H9 (cell line): ENCODE measurements at regions not wholly inside any gene's neighbourhood (a gene's known extent, or its start where the extent isn't known, plus 50 kb on each side); places are given as distances from the start of the nearest gene placed in this dataset.

Source experiments
- DNase-seq: peaks from one replicate; pipeline ENCODE4 v3.0.0-alpha.2; 2017
- H2AFZ ChIP-seq: one replicate; pipeline ENCODE4 v1.6.1; 2013; ENCODE audit warnings: mild to moderate bottlenecking, low read length, control low read depth, moderate library complexity
- H2AK5ac ChIP-seq: 2 replicates; pipeline ENCODE4 v1.6.1; 2013; ENCODE audit warnings: low read length, control low read depth, mixed read lengths; ENCODE audit not compliant: insufficient read length
- H2BK120ac ChIP-seq: one replicate; pipeline ENCODE4 v1.6.1; 2013; ENCODE audit warnings: low read depth, mild to moderate bottlenecking, low read length, control low read depth, inconsistent platforms; ENCODE audit not compliant: poor library complexity, severe bottlenecking
- H2BK12ac ChIP-seq: 2 replicates; pipeline ENCODE4 v1.6.1; 2013; ENCODE audit warnings: low read length, control low read depth, mixed read lengths, low read depth; ENCODE audit not compliant: insufficient read length
- H2BK15ac ChIP-seq: 2 replicates; pipeline ENCODE4 v1.6.1; 2013; ENCODE audit warnings: low read depth, low read length, control low read depth
- H2BK20ac ChIP-seq: one replicate; pipeline ENCODE4 v1.6.1; 2013; ENCODE audit warnings: low read depth, mild to moderate bottlenecking, low read length, control low read depth, inconsistent platforms; ENCODE audit not compliant: poor library complexity, severe bottlenecking
- H2BK5ac ChIP-seq: 2 replicates; pipeline ENCODE4 v1.6.1; 2013; ENCODE audit warnings: low read length, control low read depth, mixed read lengths; ENCODE audit not compliant: insufficient read length
- H3K14ac ChIP-seq: 2 replicates; pipeline ENCODE4 v1.6.1; 2013; ENCODE audit warnings: low read length, control low read depth; ENCODE audit not compliant: insufficient read depth
- H3K18ac ChIP-seq: 2 replicates; pipeline ENCODE4 v1.6.1; 2013; ENCODE audit warnings: low read depth, mild to moderate bottlenecking, mixed read lengths, low read length, control low read depth; ENCODE audit not compliant: insufficient read length
- H3K23ac ChIP-seq: 2 replicates; pipeline ENCODE4 v1.6.1; 2013; ENCODE audit warnings: low read length, control low read depth, mixed read lengths, low read depth; ENCODE audit not compliant: insufficient read length
- H3K23me2 ChIP-seq: 2 replicates; pipeline ENCODE4 v1.6.1; 2013; ENCODE audit warnings: low read depth, mild to moderate bottlenecking, mixed read lengths, low read length, control low read depth; ENCODE audit not compliant: insufficient read length, poor library complexity, severe bottlenecking
- H3K27ac ChIP-seq: 2 replicates; pipeline ENCODE4 v1.5.1; 2013; ENCODE audit warnings: low read length, control low read depth, mixed read lengths, low read depth; ENCODE audit not compliant: insufficient read length
- H3K27me3 ChIP-seq: 2 replicates; pipeline ENCODE4 v1.6.1; 2013; ENCODE audit warnings: low read length, control low read depth, inconsistent platforms; ENCODE audit not compliant: insufficient read depth
- H3K4ac ChIP-seq: 2 replicates; pipeline ENCODE4 v1.6.1; 2013; ENCODE audit warnings: low read depth, mild to moderate bottlenecking, control low read depth, inconsistent platforms, low read length, moderate library complexity
- H3K4me1 ChIP-seq: 2 replicates; pipeline ENCODE4 v1.6.1; 2013; ENCODE audit warnings: low read length, control low read depth, inconsistent platforms; ENCODE audit not compliant: insufficient read depth
- H3K4me2 ChIP-seq: 2 replicates; pipeline ENCODE4 v1.6.1; 2013; ENCODE audit warnings: low read length, control low read depth, mixed read lengths; ENCODE audit not compliant: insufficient read length, insufficient read depth
- H3K56ac ChIP-seq: 2 replicates; pipeline ENCODE4 v1.6.1; 2013; ENCODE audit warnings: low read depth, mild to moderate bottlenecking, mixed read lengths, low read length, control low read depth; ENCODE audit not compliant: insufficient read length
- H3K79me1 ChIP-seq: 2 replicates; pipeline ENCODE4 v1.6.1; 2013; ENCODE audit warnings: low read depth, mild to moderate bottlenecking, moderate library complexity, low read length, control low read depth, inconsistent platforms; ENCODE audit not compliant: insufficient read depth, poor library complexity, severe bottlenecking
- H3K79me2 ChIP-seq: 2 replicates; pipeline ENCODE4 v1.6.1; 2013; ENCODE audit warnings: low read length, control low read depth, inconsistent platforms; ENCODE audit not compliant: insufficient read depth
- H3K9ac ChIP-seq: 2 replicates; pipeline ENCODE4 v1.6.1; 2013; ENCODE audit warnings: low read length, control low read depth, mixed read lengths; ENCODE audit not compliant: insufficient read length; ENCODE audit errors: extremely low read depth
- H3K9me3 ChIP-seq: one replicate; pipeline ENCODE4 v1.6.1; 2013; ENCODE audit warnings: low read depth, low read length, inconsistent platforms; ENCODE audit not compliant: control insufficient read depth
- H3T11ph ChIP-seq: one replicate; pipeline ENCODE4 v1.6.1; 2013; ENCODE audit warnings: mild to moderate bottlenecking, low read length, control low read depth, inconsistent platforms
- H4K20me1 ChIP-seq: one replicate; pipeline ENCODE4 v1.6.1; 2013; ENCODE audit not compliant: control insufficient read depth, insufficient read length, insufficient read depth
- H4K5ac ChIP-seq: 2 replicates; pipeline ENCODE4 v1.6.1; 2013; ENCODE audit warnings: low read depth, mild to moderate bottlenecking, mixed read lengths, low read length, control low read depth; ENCODE audit not compliant: insufficient read length
- H4K8ac ChIP-seq: replicated peaks from 2 replicates; pipeline ENCODE4 v1.6.1; 2013; ENCODE audit warnings: low read length, control low read depth, mixed read lengths, low read depth; ENCODE audit not compliant: insufficient read length
- H4K91ac ChIP-seq: 2 replicates; pipeline ENCODE4 v1.6.1; 2013; ENCODE audit warnings: low read depth, mild to moderate bottlenecking, moderate library complexity, mixed read lengths, low read length, control low read depth; ENCODE audit not compliant: insufficient read length
- H3K27ac Mint-ChIP-seq, 3 experiments: 2 replicates in 2 of 3; 3 replicates in 1 of 3; pipeline ENCODE4 v1.8.0; 2020 to 2021; ENCODE audit warnings: mixed read lengths in 3 of 3, mild to moderate bottlenecking in 1 of 3, moderate library complexity in 1 of 3
- H3K27me3 Mint-ChIP-seq: 2 replicates; pipeline ENCODE4 v1.8.0; 2021; ENCODE audit warnings: low read depth, mild to moderate bottlenecking, moderate library complexity, mixed read lengths
- H3K36me3 Mint-ChIP-seq, 3 experiments: 2 replicates in 2 of 3; 3 replicates in 1 of 3; pipeline ENCODE4 v1.8.0; 2020 to 2021; ENCODE audit warnings: low read depth in 3 of 3, mixed read lengths in 3 of 3; ENCODE audit not compliant: insufficient read depth in 1 of 3
- H3K4me1 Mint-ChIP-seq, 2 experiments: 2 replicates each; pipeline ENCODE4 v1.8.0; 2020; ENCODE audit warnings: mixed read lengths in 2 of 2
- H3K4me3 Mint-ChIP-seq, 2 experiments: 2 replicates in 1 of 2; 3 replicates in 1 of 2; pipeline ENCODE4 v1.8.0; 2020 to 2021; ENCODE audit warnings: mild to moderate bottlenecking in 2 of 2, mixed read lengths in 2 of 2, moderate library complexity in 1 of 2
- H3K9me3 Mint-ChIP-seq, 2 experiments: 2 replicates in 1 of 2; 3 replicates in 1 of 2; pipeline ENCODE4 v1.8.0; 2020; ENCODE audit warnings: mild to moderate bottlenecking in 2 of 2, mixed read lengths in 2 of 2, moderate library complexity in 1 of 2
- CTCF ChIP-seq: fragments of 200-600 bp; sonication (generic); conservative IDR thresholded peaks from 3 replicates; pipeline ENCODE4 v1.8.0; 2021; ENCODE audit warnings: antibody characterized with exemption, mild to moderate bottlenecking
- WGBS: extraction: QIAGEN DNeasy Blood & Tissue Kit; methylation state at CpG from one replicate; pipeline ENCODE4 v1.1.7; 2013; ENCODE audit warnings: missing lambda C conversion rate, low lambda C conversion rate, mixed read lengths; ENCODE audit not compliant: insufficient read length; ENCODE audit errors: extremely low coverage; 5-methylcytosine and 5-hydroxymethylcytosine counted together

GRCh38 chrX:23478056-23478455 is 143.4 kb downstream of the PTCHD1 start:
- peaks cover 6 to 32% (median 8%) of the 10 kb centered on the region in 3 experiments for H3K36me3 Mint-ChIP-seq
- no peaks in the 10 kb centered on the region for H3K79me2 ChIP-seq
- no peaks in the 10 kb centered on the region; the same call in 1 of the 2 replicates for H3K27me3 Mint-ChIP-seq
- no peak overlapping the region for H3K27ac Mint-ChIP-seq
- no peak overlapping the region for H2BK15ac ChIP-seq
- no peak overlapping the region for H3K18ac ChIP-seq
- no peak overlapping the region for H3K4ac ChIP-seq
- no peak for DNase-seq
- H3K4me3 Mint-ChIP-seq: no peak overlapping the region
- no peak overlapping the region for H2BK120ac ChIP-seq
- H3K23me2 ChIP-seq: no peaks in the 10 kb centered on the region
- no peak overlapping the region for H2BK5ac ChIP-seq
- no peaks in the 10 kb centered on the region for H3K27me3 ChIP-seq
- H2BK12ac ChIP-seq: no peak overlapping the region
- no peak overlapping the region for H2BK20ac ChIP-seq
- H3K4me1 Mint-ChIP-seq: peaks cover 0 to 5% of the 10 kb centered on the region in 2 experiments; a peak in 1 of 4 replicates
- no peaks in the 10 kb centered on the region for H4K20me1 ChIP-seq
- no peak overlapping the region for H2AK5ac ChIP-seq
- H3K56ac ChIP-seq: no peak overlapping the region
- no peaks in the 10 kb centered on the region for H3K4me1 ChIP-seq
- H3K9me3 Mint-ChIP-seq: peaks cover 25 to 29% of the 10 kb centered on the region in 2 experiments; a peak in 4 of 5 replicates
- WGBS: no CpG with 5 or more reads among the region's 2 CpGs
- no peak for TF ChIP-seq CTCF
- no peak overlapping the region for H3T11ph ChIP-seq
- no peak overlapping the region for H3K9ac ChIP-seq
- H4K5ac ChIP-seq: no peak overlapping the region
- H3K79me1 ChIP-seq: no peaks in the 10 kb centered on the region
- no peak overlapping the region for H3K27ac ChIP-seq
- H2AFZ ChIP-seq: no peak overlapping the region
- H3K14ac ChIP-seq: no peak overlapping the region
- H3K23ac ChIP-seq: no peak overlapping the region
- no peak overlapping the region for H4K8ac ChIP-seq
- H3K4me2 ChIP-seq: no peak overlapping the region
- no peak overlapping the region for H4K91ac ChIP-seq
- peaks cover 5% of the 10 kb centered on the region for H3K9me3 ChIP-seq
